ENCODE measurements at regions not wholly inside any gene's neighbourhood (a gene's known extent, or its start where the extent isn't known, plus 50 kb on each side); places are given as distances from the start of the nearest gene placed in this dataset.

DNA sequence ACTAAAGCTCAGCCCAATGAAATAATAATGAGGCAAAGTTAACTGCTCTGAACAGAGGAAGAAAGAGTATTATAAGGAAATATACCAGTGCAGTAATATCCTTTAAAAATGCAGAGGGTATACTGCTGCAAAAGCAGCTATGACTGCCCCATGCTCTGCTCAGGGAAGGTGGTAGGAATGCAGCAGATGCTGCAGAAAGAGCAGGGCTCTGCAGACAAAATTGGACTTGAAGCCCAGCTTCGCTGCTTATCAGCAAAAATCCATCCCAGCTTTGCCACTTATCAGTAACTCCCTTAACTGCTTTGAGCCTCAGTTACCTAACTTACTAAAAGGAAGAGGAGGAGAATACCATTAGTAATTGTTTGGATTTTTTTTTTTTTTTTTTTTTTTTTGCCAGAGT, 533.8 kb upstream of the CDH5 start:
- TF ChIP-seq, protein P1, sequence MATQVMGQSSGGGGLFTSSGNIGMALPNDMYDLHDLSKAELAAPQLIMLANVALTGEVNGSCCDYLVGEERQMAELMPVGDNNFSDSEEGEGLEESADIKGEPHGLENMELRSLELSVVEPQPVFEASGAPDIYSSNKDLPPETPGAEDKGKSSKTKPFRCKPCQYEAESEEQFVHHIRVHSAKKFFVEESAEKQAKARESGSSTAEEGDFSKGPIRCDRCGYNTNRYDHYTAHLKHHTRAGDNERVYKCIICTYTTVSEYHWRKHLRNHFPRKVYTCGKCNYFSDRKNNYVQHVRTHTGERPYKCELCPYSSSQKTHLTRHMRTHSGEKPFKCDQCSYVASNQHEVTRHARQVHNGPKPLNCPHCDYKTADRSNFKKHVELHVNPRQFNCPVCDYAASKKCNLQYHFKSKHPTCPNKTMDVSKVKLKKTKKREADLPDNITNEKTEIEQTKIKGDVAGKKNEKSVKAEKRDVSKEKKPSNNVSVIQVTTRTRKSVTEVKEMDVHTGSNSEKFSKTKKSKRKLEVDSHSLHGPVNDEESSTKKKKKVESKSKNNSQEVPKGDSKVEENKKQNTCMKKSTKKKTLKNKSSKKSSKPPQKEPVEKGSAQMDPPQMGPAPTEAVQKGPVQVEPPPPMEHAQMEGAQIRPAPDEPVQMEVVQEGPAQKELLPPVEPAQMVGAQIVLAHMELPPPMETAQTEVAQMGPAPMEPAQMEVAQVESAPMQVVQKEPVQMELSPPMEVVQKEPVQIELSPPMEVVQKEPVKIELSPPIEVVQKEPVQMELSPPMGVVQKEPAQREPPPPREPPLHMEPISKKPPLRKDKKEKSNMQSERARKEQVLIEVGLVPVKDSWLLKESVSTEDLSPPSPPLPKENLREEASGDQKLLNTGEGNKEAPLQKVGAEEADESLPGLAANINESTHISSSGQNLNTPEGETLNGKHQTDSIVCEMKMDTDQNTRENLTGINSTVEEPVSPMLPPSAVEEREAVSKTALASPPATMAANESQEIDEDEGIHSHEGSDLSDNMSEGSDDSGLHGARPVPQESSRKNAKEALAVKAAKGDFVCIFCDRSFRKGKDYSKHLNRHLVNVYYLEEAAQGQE (IDR thresholded peaks at IDR 0.05; ENCODE audit: low read depth), result no peak
- TF ChIP-seq ZBTB7A (IDR thresholded peaks at IDR 0.05; ENCODE audit: low read depth) (no peak), EP300 (IDR thresholded peaks at IDR 0.05; ENCODE audit: borderline replicate concordance) (no peak), CREB1 (IDR thresholded peaks at IDR 0.05; ENCODE audit: low read depth) (no peak), CEBPB (IDR thresholded peaks at IDR 0.05) (no peak), EGR1 (IDR thresholded peaks at IDR 0.05) (no peak), YY1 (IDR thresholded peaks at IDR 0.05; ENCODE audit: low read depth) (no peak), MAX (IDR thresholded peaks at IDR 0.05) (no peak), TEAD4 (IDR thresholded peaks at IDR 0.05) (no peak), TCF12 (IDR thresholded peaks at IDR 0.05; ENCODE audit: low read depth) (no peak), TAF1 (IDR thresholded peaks at IDR 0.05; ENCODE audit: low read depth) (no peak), NFIC (IDR thresholded peaks at IDR 0.05) (no peak), RAD21 (IDR thresholded peaks at IDR 0.05; ENCODE audit: low read depth) (no peak), USF1 (IDR thresholded peaks at IDR 0.05) (no peak), FOXM1 (IDR thresholded peaks at IDR 0.05; ENCODE audit: borderline replicate concordance, low read depth) (no peak)

DNA sequence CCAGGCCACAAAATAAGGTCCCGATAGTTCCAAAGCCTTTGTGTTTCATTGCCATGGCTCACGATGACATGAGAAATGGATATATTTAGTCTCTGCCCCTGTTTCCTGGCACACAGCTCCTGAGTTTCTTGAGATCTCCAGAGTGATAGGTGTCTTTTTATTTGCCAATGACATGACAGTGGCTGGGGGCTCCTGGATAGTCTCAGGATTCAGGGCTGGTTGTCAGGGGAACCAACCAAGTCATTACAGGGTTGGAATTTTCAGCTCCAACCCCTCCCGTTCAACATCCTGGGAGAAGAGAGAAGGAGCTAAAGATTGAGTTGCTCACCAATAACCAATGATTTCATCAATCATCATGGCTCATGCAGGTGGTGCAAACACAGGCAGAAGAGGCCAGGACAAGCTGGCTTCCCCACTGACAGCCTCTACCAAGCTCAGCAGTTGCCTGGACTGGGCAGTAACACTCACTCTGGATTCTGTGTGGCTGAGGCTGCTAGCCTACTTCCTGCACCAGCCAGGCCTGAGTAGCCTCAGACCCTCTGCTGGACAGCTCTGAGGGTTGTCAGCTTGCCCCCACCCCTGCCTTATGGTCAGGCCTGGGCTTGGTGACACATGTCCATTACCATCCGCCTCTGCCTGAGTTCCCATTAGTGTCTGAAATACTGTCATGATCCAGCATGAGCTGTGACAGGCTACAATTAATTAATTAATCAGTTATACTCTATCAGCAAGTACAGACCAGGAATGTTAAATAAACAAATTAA, 534.4 kb upstream of the CDH5 start:
- TF ChIP-seq NFIC (IDR thresholded peaks at IDR 0.05) (no peak), USF1 (IDR thresholded peaks at IDR 0.05) (no peak), TEAD4 (IDR thresholded peaks at IDR 0.05) (no peak), EGR1 (IDR thresholded peaks at IDR 0.05) (no peak), RAD21 (IDR thresholded peaks at IDR 0.05; ENCODE audit: low read depth) (no peak)

DNA sequence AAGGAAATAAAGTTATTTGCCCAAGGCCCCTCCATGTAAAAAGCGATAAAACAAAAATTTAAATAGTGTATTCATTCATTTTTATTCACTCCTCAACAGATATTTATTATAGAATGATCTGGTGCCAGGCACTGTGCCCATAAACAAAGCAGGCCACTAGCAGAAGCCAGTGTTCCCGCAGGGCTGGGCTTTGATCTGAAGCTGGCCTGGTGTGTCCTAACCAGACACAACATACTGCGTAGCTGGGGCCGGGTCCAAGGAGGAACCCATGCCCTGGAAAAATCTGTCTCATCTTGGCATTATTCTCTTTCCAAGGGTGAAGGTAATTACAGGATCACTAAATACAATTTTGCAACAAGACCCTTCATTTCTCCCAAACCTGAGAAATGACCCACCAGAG, 537.4 kb upstream of the CDH5 start:
- TF ChIP-seq FOXM1 (IDR thresholded peaks at IDR 0.05; ENCODE audit: borderline replicate concordance, low read depth), result no peak
- no peak for TF ChIP-seq YY1 (IDR thresholded peaks at IDR 0.05; ENCODE audit: low read depth)
- no peak for TF ChIP-seq TEAD4 (IDR thresholded peaks at IDR 0.05)

DNA sequence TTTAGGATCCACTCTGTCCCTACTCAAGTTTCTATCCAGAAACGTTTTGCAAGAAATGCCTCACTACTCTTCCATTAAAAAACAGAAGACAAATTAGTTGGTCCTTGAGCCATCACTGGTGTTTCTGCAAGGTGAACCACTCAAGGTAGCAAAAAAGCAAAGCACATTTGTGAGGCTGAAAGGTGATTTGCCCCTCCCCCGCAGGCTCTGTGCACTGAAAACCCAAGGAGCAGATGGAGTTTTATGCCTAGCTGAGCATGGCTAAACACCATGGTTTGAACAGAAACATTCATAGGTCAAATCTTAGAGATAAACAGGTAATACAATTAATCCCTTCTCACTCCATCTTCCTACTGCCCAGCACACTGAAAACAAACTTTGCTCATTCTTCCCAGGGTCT, 538.2 kb upstream of the CDH5 start:
- TF ChIP-seq, protein P1 (IDR thresholded peaks at IDR 0.05; ENCODE audit: low read depth), result no peak
- TF ChIP-seq USF1 (IDR thresholded peaks at IDR 0.05), result no peak
- no peak for TF ChIP-seq YY1 (IDR thresholded peaks at IDR 0.05; ENCODE audit: low read depth)
- TF ChIP-seq CREB1 (IDR thresholded peaks at IDR 0.05; ENCODE audit: low read depth), result no peak
- no peak for TF ChIP-seq EP300 (IDR thresholded peaks at IDR 0.05; ENCODE audit: borderline replicate concordance)
- no peak for TF ChIP-seq NFIC (IDR thresholded peaks at IDR 0.05)
- TF ChIP-seq TEAD4 (IDR thresholded peaks at IDR 0.05), result no peak
- TF ChIP-seq CEBPB (IDR thresholded peaks at IDR 0.05), result no peak
- TF ChIP-seq ZBTB7A (IDR thresholded peaks at IDR 0.05; ENCODE audit: low read depth), result no peak
- no peak for TF ChIP-seq TCF12 (IDR thresholded peaks at IDR 0.05; ENCODE audit: low read depth)
- TF ChIP-seq FOXM1 (IDR thresholded peaks at IDR 0.05; ENCODE audit: borderline replicate concordance, low read depth), result no peak

GRCh38 chr16:65827231-65827630, 539.3 kb upstream of the CDH5 start:
- TF ChIP-seq EGR1 (IDR thresholded peaks at IDR 0.05), result no peak
- no peak for TF ChIP-seq USF1 (IDR thresholded peaks at IDR 0.05)
- TF ChIP-seq TAF1 (IDR thresholded peaks at IDR 0.05; ENCODE audit: low read depth), result no peak
- TF ChIP-seq, protein P1 (IDR thresholded peaks at IDR 0.05; ENCODE audit: low read depth), result no peak
- TF ChIP-seq MAX (IDR thresholded peaks at IDR 0.05), result no peak
- TF ChIP-seq FOXM1 (IDR thresholded peaks at IDR 0.05; ENCODE audit: borderline replicate concordance, low read depth), result no peak
- TF ChIP-seq EP300 (IDR thresholded peaks at IDR 0.05; ENCODE audit: borderline replicate concordance), result no peak
- no peak for TF ChIP-seq ZBTB7A (IDR thresholded peaks at IDR 0.05; ENCODE audit: low read depth)
- no peak for TF ChIP-seq RAD21 (IDR thresholded peaks at IDR 0.05; ENCODE audit: low read depth)

All from Ishikawa (cell line).